B cell (primary cell): ENCODE measurements at regions not wholly inside any gene's neighbourhood (a gene's known extent, or its start where the extent isn't known, plus 50 kb on each side); places are given as distances from the start of the nearest gene placed in this dataset.

Source experiments
- CTCF ChIP-seq: fragments of 200-600 bp; IDR thresholded peaks from one replicate; pipeline ENCODE4 v1.8.0; 2022; ENCODE audit warnings: antibody characterized with exemption, mild to moderate bottlenecking
- EZH2 ChIP-seq: IDR thresholded peaks from 2 replicates; pipeline ENCODE4 v1.6.1; 2012; ENCODE audit warnings: borderline replicate concordance, low read depth, mild to moderate bottlenecking, moderate library complexity, low read length; ENCODE audit not compliant: insufficient read depth, poor library complexity, severe bottlenecking

GRCh38 chr2:235255693-235256092 is 238.2 kb upstream of the AGAP1 start:
- TF ChIP-seq CTCF = no peak
- no peak for TF ChIP-seq EZH2
